NCI-H69 (cell line): ENCODE measurements at regions not wholly inside any gene's neighbourhood (a gene's known extent, or its start where the extent isn't known, plus 50 kb on each side); places are given as distances from the start of the nearest gene placed in this dataset.
A peak's percentile ranks its signal among the peaks of the same experiment; 100 is the strongest.

Experiments
- DNase-seq: peaks from one replicate; lab custom pipeline; 2025; lab: John Stamatoyannopoulos, UW

DNA sequence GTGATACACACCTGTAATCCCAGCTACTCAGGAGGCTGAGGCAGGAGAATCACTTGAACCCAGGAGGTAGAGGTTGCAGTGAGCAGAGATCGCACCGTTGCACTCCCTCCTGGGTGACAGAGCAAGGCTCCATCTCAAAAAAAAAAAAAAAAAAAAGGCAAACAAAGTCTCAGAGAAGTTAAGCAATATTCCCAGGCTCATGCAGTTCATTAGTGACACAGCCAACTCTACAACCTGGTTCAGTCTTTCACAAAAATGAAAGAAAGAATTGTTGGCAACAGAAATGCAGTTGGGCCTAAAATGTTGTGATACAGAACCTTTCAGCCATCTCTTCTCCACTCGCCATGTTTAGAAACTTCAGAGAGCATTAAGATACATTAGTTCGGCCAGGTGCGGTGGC, 242.1 kb downstream of the LTN1 start:
- DNase-seq = no peak

- no peak for DNase-seq
Measured at GRCh38 chr21:28749536-28749935, 243.1 kb downstream of the LTN1 start.

DNA sequence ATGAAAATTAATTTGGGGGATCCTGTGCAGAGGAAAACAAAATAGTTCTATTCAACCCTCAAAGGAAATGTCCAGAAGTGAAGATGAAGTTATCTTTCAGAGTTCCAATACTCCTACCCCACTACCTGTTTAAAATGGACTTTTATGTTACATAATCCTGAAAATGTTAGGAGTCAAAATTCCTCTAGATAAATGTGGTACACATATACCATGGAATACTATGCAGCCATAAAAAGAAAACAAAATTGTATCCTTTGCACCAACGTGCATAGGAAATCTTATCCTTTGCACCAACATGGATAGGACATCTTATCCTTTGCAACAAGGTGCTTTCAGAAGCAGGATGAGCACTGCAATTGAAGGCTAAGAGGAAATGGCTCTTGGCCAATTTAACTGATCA, 245.2 kb downstream of the LTN1 start:
- no peak for DNase-seq

GRCh38 chr21:28746166-28746565, 246.5 kb downstream of the LTN1 start:
- DNase-seq = no peak

DNA sequence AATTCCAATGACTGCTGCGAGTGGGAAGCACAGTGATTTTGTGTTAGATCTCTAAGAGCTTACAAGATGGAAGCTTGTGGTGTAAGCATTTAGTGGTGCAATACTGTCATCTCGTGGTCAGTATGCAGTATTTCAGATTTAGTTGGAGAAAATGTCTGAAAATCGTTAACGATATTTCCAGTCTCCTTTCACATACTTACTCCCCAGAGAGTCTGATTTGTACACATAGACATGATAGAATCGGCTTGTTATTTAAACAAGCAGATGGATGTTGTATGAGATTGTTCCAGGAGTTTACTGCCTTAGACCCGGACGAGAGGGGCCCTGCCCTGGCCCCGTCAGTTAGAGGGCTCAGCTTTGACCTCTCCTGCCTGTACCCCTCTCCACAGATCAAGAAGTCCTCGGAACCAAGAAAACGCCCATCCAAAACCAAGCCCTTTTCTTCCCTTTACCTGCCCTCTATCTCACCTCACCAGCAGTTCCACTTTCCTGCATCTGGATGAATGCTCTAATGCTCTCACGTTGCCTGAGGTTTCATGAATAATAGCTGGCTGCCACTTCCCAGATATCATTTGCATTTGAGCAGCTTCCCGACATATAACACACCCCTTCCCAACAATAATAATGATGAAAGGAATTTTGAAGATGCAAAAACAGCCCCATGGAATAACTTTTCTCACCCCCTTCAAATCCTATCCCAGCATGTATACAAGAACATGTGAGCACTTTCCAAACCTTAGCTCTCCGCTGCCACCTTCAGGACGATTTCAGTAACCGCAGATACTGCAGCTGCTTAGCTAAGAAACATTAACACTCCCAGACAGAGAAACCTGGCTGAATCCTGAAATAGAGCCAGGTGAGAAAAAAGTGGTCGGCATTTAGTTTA, 247.3 kb downstream of the LTN1 start:
- peak; percentile 77 for DNase-seq

DNA sequence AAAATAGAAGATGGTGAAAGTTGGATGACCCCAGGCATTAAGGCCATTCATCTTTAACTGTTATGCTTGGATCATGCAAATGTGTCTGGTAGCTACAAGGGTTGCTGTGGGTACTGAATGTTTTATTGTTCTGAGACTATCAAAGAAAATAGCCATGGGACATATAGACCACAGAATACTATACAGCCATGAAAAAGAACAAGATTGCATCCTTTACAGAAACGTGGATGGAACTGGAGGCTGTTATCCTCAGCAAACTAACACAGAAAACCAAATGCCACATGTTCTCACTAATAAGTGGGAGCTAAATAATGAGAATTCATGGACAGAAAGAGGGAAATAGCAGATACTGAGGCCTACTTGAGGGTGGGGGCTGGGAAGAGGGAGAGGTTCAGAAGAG, 249.0 kb downstream of the LTN1 start:
- no peak for DNase-seq

DNA sequence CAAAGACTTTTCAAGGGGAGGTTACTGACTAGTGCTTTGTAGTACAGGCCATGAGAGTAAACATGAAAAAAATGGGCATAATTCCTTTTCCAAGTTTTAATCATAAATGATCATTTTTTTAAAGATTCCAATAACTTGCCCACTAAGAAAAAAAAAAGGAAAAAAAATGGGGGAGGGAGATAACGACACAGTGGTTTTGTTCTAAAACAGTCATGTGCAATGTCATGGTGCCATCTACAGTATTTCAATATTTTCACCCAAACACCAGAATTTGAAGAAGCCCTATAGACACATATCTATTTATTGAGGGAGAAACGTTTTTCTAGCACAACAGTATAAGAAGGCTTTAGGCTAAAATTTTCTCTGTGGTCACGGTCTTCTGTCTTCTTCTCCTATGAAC, 250.2 kb downstream of the LTN1 start:
- DNase-seq = no peak

- DNase-seq = no peak
Measured at GRCh38 chr21:28740125-28740524, 252.6 kb downstream of the LTN1 start.

DNA sequence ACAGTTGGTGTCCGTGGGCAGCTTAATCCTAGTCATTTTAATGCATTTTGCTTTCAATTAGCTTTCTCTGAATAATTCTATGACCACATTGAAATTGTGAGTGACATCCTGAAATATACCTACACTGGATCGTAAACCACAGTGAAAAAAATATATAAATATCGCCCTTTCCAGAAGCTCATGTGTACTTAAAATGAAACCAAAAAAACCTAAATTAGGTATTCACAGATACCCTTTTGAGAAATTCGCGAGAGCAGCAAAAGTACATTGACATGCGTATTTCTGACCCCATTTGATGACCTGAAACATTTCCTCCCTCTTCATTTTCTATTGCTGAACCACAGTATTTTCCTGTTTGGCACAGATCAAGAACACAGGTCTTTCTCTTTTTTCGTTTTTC, 253.8 kb downstream of the LTN1 start:
- DNase-seq = no peak

GRCh38 chr21:28738420-28738704, 254.3 kb downstream of the LTN1 start:
- no peak for DNase-seq

DNA sequence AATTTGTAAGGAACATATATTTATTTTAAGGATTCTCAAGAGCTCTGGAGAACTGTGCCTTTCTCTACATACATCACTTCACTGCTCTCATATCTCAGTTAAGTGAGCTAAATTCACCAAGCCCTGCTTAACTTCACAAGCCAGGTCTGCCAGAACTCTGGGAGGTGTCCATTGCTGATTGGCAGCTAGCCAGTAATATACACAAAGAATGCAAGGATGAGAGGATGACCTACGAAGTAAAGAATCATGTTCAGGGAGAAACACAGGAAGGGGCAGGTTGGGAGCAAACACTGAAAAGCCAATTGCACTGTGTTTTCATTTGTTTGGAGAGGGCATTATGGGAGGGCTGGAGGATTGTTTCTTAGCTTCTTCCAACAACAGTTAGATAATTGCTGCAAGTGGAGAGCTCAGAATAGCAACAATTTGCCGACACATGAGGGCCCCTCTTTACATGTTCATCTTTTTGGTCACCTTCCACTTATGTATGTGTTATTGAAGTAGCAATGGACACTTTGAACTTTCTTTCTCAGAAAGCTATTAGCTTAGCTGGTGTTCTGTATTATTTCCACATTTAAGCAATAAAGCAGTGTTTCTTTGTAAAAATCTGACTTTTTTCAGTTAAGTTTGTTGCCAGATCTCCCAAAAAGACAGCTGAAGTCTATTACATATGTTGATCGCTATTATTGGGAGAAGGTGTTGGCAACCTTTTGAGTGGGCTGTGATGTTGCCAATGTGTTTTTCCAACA, 254.8 kb downstream of the LTN1 start:
- DNase-seq = peak; percentile 24

DNA sequence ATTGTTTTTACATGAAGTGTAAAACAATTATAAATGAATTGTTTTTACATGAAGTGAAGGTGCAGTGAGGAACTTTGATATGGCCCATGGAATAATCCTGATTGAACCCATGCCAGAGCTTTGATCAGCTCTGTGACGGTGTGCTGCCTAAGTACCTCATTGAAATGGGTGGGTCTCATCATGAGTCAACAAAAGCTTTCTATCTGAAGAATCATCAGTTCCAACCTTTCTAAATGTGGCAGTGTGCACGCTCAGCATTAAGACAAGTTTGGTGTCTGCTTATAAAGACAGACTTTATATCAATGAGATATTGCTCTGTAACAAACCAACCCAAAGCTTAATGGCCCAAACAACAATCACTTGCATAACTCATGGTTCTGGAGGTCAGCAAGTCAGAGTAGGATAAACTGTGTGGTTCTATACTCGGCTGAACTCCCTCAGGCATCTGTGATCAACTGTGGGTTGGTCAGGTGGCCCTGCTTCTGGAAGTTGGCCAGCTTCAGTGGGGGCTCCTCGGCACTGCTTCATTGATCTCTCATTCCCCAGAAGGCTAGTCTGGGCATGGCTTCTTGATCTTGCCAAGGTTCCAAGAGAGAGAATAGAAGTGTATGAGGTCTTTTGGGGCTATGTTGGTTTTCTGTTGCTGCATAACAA, 258.0 kb downstream of the LTN1 start:
- no peak for DNase-seq

DNA sequence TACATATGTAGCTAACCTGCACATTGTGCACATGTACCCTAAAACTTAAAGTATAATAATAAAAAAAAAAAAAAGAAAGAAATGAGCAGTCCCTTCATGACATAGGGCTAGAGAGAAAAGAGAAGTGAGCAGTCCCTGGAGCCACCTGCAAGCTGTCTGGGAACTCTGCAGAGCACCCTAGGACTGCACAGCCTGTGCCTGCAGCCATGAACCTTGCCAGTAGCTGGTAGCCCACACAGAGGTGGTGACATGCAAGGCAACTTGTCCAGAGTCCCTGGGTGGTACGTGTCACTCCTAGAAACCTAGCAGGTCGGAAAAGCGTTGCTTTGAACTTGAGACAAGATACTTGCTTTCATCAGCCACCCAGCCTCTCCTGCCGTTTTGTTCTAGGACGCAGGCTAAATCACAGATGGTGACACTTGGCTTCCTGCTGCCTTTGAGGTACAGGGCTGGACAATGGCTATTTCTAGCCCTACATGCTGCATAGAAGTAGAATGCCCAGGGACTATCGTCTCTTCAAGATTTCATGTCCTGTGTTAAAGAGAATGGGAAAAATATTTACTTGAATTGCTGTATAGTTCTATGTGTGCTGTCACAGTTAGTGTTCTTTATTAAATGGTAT, 260.9 kb downstream of the LTN1 start:
- no peak for DNase-seq

DNA sequence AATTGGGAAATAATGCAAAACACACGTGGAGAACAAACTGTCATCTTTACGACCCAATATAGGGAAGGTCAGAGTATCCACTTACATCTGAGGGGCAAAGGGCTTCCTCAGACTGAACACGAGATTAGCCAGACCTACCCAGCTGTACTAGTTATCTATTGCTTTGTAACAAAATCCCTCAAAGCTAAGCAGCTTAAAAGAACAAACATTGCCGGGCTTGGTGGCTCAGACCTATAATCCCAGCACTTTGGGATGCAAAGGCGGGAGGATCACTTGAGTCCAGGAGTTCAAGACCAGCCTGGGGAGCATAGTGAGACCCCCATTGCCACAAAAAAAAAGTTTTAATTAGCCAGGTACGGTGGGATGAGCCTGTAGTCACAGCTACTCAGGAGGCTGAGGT, 262.8 kb downstream of the LTN1 start:
- DNase-seq = no peak

- DNase-seq = no peak
Measured at GRCh38 chr21:28727809-28728208, 264.9 kb downstream of the LTN1 start.

DNA sequence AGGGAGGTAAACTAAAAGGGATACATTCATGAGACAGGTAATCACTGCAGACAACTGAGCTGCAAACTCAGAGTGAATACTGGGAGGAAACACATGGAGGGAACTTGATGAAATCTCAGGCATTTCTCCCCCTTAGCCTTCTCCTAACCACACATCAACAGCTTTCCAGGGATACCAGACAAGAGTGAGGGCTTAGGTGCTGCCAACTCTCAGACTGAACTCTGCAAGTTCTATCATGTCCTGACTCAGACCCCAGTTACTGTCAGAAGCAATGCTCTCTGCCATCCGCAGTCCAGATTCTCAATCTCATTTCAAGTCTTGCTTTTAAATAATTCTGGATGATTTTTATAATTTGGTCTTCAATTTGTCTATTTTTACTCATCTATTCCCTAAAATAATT, 267.3 kb downstream of the LTN1 start:
- DNase-seq = no peak

- DNase-seq = no peak
Measured at GRCh38 chr21:28723646-28724045, 269.0 kb downstream of the LTN1 start.

DNA sequence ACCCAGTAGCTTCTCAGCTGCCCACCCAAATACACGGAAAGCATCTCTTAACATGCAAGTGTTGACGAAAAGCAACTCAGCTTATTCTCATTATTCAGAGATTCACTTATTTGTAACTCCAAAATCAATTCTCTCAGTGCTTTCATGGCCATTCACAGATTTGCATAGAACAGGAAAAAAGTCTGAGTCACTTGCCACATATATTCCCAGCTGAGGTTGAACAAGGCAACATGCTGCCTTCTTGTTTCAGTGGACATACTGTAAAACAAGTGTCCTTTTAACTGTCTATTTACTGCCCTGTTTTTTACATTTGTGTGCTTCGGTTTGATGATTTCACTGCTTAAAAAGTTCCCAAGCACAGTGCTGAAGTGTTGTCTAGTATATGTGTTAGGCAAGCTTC, 273.0 kb downstream of the LTN1 start:
- DNase-seq = no peak

GRCh38 chr21:28714777-28715464, 277.8 kb downstream of the LTN1 start:
- DNase-seq = no peak

- DNase-seq = no peak
Measured at GRCh38 chr21:28712411-28712810, 280.3 kb downstream of the LTN1 start.

- no peak for DNase-seq
Measured at GRCh38 chr21:28705616-28706015, 287.1 kb downstream of the LTN1 start.

GRCh38 chr21:28704746-28705145, 287.9 kb downstream of the LTN1 start:
- no peak for DNase-seq
